EH (cell line): ENCODE measurements at regions not wholly inside any gene's neighbourhood (a gene's known extent, or its start where the extent isn't known, plus 50 kb on each side); places are given as distances from the start of the nearest gene placed in this dataset.

Experiments used
- DNase-seq: peaks from one replicate; pipeline ENCODE4 v3.0.0-alpha.2; 2015; ENCODE audit warnings: low read depth

GRCh38 chr5:171629221-171629620 lies 156.4 kb upstream of the SMIM23 start:
- no peak for DNase-seq

- DNase-seq: peak; percentile 64
Measured at GRCh38 chr5:171629628-171630349, 155.8 kb upstream of the SMIM23 start.

DNA sequence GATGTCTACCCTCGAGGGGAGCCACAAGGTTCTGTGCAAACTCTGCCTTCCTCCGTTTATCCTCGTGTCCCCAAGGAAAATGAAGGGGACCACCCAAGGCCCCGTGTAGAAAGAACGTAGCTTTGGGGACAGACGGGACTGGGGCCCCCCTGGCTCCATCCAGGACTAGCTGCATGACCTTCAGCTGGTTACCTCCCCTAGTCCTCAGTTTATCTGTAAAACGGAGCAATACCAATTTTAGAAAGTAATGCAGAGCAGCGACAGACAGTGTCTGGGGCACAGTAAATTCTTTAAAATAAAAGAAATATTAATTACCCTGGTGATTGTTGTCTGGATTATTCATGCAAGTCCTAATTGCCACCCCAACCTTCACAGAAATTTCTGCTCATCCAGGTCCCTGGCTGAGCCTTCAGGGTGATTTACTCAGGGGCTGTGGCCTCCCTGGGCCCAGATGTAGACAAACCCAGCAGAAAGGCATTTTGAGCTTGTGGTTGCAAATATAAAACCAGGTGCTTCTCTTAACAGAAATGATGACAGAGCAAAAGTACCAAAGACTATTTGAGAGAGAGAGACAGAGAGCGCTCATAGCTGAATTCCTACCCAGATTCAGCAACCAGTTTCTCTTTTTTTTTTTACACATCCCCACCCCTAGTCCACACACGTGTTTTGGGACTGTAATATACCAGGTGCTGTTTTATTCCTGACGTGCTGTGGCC lies 155.1 kb upstream of the SMIM23 start:
- no peak for DNase-seq

DNA sequence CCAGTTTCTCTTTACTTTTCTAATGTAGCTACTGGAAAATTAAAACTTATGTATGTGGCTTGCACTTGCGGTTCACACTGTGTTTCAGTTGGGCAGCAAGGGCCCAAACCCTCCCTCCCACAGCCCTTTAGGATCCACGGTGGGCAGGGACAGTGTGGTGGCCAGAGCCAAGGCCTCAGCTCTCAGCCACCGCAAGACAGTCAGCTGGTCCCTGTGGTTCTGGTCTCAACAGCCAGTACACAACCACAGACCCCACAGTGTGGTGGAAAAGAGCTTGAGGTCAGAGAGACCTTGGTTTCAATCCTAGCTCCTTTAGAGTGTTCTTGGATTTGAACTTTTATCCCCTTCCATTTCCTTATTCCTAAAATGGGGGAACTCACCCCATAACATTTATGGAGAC lies 153.0 kb upstream of the SMIM23 start:
- no peak for DNase-seq

- DNase-seq: peak; percentile 8
Measured at GRCh38 chr5:171633776-171634470, 151.7 kb upstream of the SMIM23 start.

DNA sequence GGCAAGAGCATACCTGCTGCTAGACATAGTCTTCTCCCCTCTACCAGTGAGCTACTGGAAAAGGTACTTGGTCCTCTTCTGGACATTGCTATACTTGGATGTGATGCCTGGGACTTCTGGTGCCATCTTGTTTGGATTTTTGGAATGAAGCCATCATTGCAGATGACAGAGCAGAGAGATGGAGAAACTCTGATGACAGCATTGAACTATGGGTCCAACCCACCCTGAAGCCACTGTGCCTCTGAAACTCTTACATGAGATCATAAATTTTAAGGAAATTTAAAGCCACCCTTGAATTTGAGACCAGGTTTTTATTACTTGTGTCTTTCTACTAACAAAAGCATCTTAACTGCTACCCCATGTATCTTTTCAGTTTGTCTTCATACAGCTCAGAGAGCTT lies 151.1 kb upstream of the SMIM23 start:
- DNase-seq: no peak

GRCh38 chr5:171635028-171635427 lies 150.6 kb upstream of the SMIM23 start:
- DNase-seq: no peak

GRCh38 chr5:171635561-171636245 lies 149.9 kb upstream of the SMIM23 start:
- no peak for DNase-seq

- DNase-seq: no peak
Measured at GRCh38 chr5:171637811-171638210, 147.8 kb upstream of the SMIM23 start.

- no peak for DNase-seq
Measured at GRCh38 chr5:171639205-171639621, 146.4 kb upstream of the SMIM23 start.

- peak; percentile 65 for DNase-seq
Measured at GRCh38 chr5:171639966-171640365, 145.7 kb upstream of the SMIM23 start.

DNA sequence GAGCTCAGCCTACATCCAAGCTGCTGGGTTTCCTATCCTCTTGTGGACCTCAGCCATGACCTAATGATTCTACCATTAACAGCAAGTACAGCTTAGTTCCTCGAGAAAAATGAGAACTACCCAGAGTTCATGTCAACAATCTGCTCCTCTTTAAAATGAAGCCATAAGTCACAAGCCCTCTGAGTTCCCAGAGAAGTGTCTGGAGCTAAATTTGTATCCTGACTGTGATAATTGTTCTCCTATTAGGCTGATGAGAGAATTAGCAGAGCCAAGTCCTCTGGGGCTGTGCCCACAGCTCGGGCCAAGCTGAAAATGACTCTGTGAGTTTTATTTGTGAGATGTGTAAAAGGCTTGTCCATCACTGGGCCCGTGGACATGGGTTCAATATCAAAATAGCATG lies 145.1 kb upstream of the SMIM23 start:
- DNase-seq: peak; percentile 33

DNA sequence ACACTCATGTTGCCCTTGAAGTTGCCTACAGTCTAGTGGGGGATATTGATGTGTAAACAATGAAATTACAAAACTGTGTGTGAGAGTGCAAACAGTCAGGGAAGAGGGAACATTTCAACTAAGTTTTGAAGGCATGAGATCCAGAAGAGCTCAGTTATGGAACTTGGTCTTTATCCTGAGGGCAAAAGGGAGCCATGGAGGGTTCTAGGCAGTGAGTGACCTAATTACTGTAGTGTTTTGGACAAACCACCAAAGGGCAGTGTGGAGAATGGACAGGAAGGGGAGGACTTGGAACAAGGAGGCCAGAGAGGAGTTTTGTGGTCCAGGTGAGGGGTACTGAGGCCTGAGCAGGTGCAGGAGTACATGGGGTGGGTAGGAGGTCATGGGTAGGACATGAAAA lies 143.7 kb upstream of the SMIM23 start:
- DNase-seq: no peak

GRCh38 chr5:171642894-171643293 lies 142.7 kb upstream of the SMIM23 start:
- DNase-seq: no peak

GRCh38 chr5:171644536-171644935 lies 141.1 kb upstream of the SMIM23 start:
- DNase-seq: peak; percentile 34

DNA sequence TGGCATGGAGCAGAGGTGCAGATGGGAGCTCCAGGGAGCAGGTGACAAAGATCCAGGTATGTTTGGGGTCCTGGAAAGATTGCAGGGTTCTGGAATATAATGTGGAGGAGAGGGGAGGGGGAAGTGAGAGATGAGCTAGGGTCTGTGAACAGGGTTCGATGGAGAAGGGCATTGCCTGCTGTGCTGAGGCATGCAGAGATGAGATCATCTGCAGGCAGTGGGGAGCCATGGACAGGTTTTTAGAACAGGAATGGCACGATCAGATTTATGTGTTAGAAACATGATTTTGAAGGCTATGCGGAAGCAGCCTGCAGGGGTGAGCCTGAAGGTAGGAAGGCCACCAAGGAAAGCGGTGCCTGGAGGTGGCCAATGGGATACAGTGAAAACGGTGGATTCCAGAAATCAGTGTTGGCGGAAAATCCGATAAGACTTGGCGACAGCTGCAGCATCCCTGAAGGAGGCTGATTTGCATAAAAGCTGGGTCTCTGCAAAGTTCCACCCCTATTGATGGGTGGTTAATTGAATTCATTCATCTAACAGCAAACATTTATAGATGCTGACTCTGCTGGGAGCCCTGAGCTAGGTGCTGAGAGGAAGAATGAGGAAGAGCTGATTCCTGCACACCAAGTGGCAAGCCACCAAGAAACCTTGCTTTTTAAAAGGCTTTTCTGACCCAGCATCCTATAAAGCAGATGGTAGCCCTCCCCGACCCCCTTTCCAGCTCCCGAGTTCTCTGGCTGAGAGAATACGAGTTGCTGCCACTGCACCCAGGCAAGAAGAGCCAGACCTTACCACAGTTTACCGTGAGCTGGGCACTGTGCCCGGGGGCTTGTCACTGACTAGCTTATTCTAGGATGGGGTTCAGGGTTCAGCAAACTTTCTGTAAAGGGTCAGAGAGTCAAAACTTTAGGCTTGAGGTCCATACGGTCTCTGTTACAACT lies 139.2 kb upstream of the SMIM23 start:
- no peak for DNase-seq

DNA sequence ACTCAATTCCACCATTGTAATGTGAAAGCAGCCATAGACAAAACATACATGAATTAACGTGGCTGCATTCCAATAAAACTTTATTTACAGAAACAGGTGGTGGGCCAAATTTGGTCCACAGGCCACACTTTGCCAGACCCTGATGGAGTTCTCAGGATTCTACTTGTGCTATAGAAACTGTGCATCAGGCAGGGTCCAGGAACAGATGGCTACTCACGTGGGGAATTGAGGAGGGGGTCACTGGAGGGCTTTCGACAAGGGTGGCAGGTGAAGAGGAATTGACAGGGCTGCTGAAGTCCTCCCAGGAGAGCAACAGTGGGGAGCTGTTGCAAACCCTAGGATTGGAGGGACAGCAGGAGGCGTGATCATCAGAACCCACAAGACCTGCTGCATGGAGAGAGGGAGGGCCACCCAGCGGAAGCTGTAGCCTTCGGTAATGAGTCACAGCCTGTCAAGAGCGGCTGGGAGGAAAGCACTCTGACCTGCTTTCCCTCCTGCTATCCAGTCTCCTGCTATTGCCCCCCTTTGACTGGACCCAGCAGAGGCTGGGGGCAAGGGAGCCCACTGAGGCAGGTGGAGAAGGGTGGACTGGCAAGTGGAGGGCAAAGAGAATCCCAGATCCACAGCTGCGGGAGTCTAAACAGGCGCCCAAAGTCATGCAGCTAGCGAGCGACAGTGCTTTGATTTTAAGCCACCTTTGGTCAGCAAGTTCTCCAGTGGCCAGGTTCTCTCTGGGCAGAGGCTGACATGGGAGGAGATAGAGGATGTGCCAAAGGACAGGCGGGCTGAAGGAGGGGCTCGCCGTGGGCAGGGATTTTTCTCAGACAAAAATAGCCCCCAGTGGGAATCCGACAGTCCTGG lies 138.3 kb upstream of the SMIM23 start:
- peak; percentile 70 for DNase-seq

DNA sequence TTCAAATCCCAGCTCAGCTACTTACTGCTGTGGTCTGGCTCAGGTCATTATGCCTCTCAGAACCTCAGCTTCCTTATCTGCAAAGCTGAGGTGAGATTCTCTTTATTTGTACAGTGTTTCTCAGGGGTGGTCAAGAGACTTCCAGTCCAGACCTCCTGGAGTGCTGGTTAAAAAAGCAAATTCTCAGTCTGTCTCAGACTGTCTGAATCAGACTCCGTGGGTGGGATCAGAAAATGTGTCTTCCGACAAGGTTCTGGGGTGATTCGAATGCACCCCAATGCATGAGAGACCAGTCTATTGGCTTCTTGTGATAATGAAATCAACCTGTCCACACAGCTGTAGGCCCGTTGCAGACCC lies 137.7 kb upstream of the SMIM23 start:
- DNase-seq: no peak

GRCh38 chr5:171648279-171649074 lies 137.1 kb upstream of the SMIM23 start:
- DNase-seq: no peak

- DNase-seq: no peak
Measured at GRCh38 chr5:171649075-171649401, 136.6 kb upstream of the SMIM23 start.
